Lung (tissue), 11 donors: ENCODE measurements at regions not wholly inside any gene's neighbourhood (a gene's known extent, or its start where the extent isn't known, plus 50 kb on each side); places are given as distances from the start of the nearest gene placed in this dataset.

ENCODE experiments used
- ATAC-seq: fragments of 200-7000 bp; cut with Tn5 transposase; one replicate; pipeline ENCODE4 v1.9.1; 2020; ENCODE audit warnings: moderate number of reproducible peaks; ENCODE audit not compliant: insufficient read depth, low FRiP score
- DNase-seq, 3 donors: peaks; one replicate each; pipeline ENCODE4 v3.0.0-alpha.2; 2013 to 2017
- H3K27ac ChIP-seq, 2 donors: one replicate each; pipeline ENCODE4 v1.5.1; 2013; ENCODE audit warnings: mild to moderate bottlenecking in 2 of 2, moderate library complexity in 2 of 2, control low read depth in 1 of 2, inconsistent platforms in 1 of 2, low read depth in 1 of 2, low read length in 1 of 2
- H3K27me3 ChIP-seq, 3 donors: one replicate each; pipeline ENCODE4 v1.5.1; 2013; ENCODE audit warnings: low read length in 2 of 3; ENCODE audit not compliant: control insufficient read depth in 3 of 3, insufficient read depth in 3 of 3
- H3K36me3 ChIP-seq, 4 donors: one replicate each; pipeline ENCODE4 v1.5.1; 2013; ENCODE audit warnings: low read length in 4 of 4, mild to moderate bottlenecking in 1 of 4, moderate library complexity in 1 of 4; ENCODE audit not compliant: control insufficient read depth in 4 of 4, insufficient read depth in 4 of 4
- H3K4me1 ChIP-seq, 5 donors: one replicate each; pipeline ENCODE4 v1.5.1; 2013; ENCODE audit warnings: low read length in 5 of 5, mild to moderate bottlenecking in 2 of 5, moderate library complexity in 1 of 5; ENCODE audit not compliant: control insufficient read depth in 5 of 5, insufficient read depth in 5 of 5
- H3K4me3 ChIP-seq: one replicate; pipeline ENCODE4 v1.5.1; 2013; ENCODE audit warnings: mild to moderate bottlenecking, control low read depth, moderate library complexity
- H3K9ac ChIP-seq, 2 donors: one replicate each; pipeline ENCODE4 v1.5.1; 2013; ENCODE audit warnings: low read length in 2 of 2, control low read depth in 1 of 2; ENCODE audit not compliant: insufficient read depth in 1 of 2
- H3K9me3 ChIP-seq, 4 donors: one replicate each; pipeline ENCODE4 v1.5.1; 2013; ENCODE audit warnings: low read length in 3 of 4, mild to moderate bottlenecking in 1 of 4, moderate library complexity in 1 of 4; ENCODE audit not compliant: control insufficient read depth in 4 of 4, insufficient read depth in 3 of 4
- WGBS, 2 donors: extraction: QIAGEN DNeasy Blood & Tissue Kit; methylation state at CpG; one replicate each; pipeline ENCODE4 v1.1.7; 2013; 5-methylcytosine and 5-hydroxymethylcytosine counted together
- TF ChIP-seq, protein P1 (sequence below): IDR thresholded peaks from 2 replicates; pipeline ENCODE4 v1.5.1; 2012; ENCODE audit warnings: mild to moderate bottlenecking; ENCODE audit errors: control extremely low read depth, extremely low read depth
- donor health status: control.
- donor health status: control.
- donor health status: Bipolar disorder and iron deficiency.
- donor health status: healthy.
- donor health status: DM: yes; HTN: yes; CAD: no.

DNA sequence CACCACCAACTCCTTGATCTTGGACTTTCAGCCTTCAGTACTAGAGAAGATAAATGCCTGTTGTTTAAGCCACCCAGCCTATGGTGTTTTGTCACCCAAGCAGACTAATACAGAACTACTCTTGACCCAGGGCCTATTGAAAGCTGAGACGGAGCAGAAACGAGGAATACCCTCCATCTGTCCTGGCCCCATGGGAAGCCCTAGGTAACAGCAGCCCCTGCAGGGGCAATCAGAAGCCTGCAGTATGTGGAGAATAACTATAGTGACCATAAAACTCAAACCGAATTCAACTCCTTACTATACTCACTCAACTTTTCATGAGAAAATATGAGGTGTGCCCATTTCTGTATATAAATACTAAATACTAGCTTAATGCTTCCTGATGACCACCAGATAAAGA is 307.4 kb downstream of the NUAK1 start:
- H3K9ac ChIP-seq, result no peak overlapping the region
- TF ChIP-seq, protein P1, sequence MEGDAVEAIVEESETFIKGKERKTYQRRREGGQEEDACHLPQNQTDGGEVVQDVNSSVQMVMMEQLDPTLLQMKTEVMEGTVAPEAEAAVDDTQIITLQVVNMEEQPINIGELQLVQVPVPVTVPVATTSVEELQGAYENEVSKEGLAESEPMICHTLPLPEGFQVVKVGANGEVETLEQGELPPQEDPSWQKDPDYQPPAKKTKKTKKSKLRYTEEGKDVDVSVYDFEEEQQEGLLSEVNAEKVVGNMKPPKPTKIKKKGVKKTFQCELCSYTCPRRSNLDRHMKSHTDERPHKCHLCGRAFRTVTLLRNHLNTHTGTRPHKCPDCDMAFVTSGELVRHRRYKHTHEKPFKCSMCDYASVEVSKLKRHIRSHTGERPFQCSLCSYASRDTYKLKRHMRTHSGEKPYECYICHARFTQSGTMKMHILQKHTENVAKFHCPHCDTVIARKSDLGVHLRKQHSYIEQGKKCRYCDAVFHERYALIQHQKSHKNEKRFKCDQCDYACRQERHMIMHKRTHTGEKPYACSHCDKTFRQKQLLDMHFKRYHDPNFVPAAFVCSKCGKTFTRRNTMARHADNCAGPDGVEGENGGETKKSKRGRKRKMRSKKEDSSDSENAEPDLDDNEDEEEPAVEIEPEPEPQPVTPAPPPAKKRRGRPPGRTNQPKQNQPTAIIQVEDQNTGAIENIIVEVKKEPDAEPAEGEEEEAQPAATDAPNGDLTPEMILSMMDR, result no peak
- peaks cover 0 to 2% (median 0%) of the 10 kb centered on the region in 5 donors for H3K4me1 ChIP-seq
- DNase-seq, result no peak
- ATAC-seq, result no peak
- no peak overlapping the region for H3K27ac ChIP-seq
- no peaks in the 10 kb centered on the region for H3K9me3 ChIP-seq
- H3K36me3 ChIP-seq, result no peaks in the 10 kb centered on the region
- no peaks in the 10 kb centered on the region for H3K27me3 ChIP-seq
- 86 to 87% methylated on average over 3 of the region's 3 CpGs for WGBS, 2 donors
- no peak overlapping the region for H3K4me3 ChIP-seq

DNA sequence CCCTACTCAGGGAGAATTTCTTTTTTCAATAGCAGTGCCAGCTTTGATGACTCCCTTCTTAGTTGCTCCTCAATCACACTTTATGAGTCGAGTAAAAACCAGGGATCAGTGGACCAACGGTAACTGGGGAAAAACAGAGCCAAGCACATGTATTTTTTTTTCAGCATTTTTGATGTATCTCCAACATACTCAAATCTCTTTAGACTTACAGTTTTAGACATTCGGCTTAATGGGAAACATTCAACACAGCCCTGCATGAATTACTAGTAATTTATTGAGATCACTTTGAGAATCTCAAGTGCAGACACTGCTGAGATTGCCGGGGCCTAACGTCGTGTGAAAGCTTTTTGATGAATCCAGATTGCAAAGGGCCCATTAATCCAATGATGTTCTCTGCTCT is 306.7 kb downstream of the NUAK1 start:
- no peak overlapping the region for H3K9ac ChIP-seq
- no peak overlapping the region for H3K27ac ChIP-seq
- H3K4me1 ChIP-seq, result peaks cover 0 to 2% (median 0%) of the 10 kb centered on the region in 5 donors
- DNase-seq (no peak), ATAC-seq (no peak)
- H3K4me3 ChIP-seq, result no peak overlapping the region
- H3K36me3 ChIP-seq, result no peaks in the 10 kb centered on the region
- H3K9me3 ChIP-seq, result no peaks in the 10 kb centered on the region
- TF ChIP-seq, protein P1, result no peak
- WGBS, 2 donors, result 91 to 93% methylated on average over 6 of the region's 6 CpGs
- no peaks in the 10 kb centered on the region for H3K27me3 ChIP-seq

DNA sequence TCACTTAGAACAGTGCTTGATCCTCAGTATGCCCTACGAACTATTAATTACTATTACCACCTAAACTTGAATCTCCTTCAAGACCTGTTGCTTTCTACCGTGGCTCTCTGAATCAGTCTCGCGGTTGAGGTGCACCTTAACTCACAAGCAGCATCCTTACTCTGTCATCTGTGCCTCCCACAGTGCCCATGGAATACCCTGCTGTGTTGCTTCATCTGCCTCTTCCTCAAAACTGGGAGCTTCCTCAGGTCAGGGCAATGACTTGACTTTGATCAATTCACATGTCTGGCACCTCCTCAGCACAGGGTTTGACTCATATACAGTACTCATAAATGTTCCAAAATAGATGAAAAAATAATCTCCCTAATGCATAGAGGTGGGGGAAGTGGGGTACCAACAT is 305.9 kb downstream of the NUAK1 start:
- 91% methylated on average over 4 of the region's 4 CpGs for WGBS, 2 donors
- H3K9me3 ChIP-seq, result no peaks in the 10 kb centered on the region
- no peak for ATAC-seq

More for the DNA sequence above, 305.9 kb downstream of the NUAK1 start:
- Histone ChIP-seq H3K27ac (no peak overlapping the region), H3K9ac (no peak overlapping the region), H3K4me1 (peaks cover 0 to 2% (median 0%) of the 10 kb centered on the region in 5 donors), H3K4me3 (no peak overlapping the region), H3K27me3 (no peaks in the 10 kb centered on the region), H3K36me3 (no peaks in the 10 kb centered on the region)
- no peak for DNase-seq
- TF ChIP-seq, protein P1, result no peak
